DMS 273 treated with DMSO at 0.1 percent for 48 hours (cell line): ENCODE measurements at regions not wholly inside any gene's neighbourhood (a gene's known extent, or its start where the extent isn't known, plus 50 kb on each side); places are given as distances from the start of the nearest gene placed in this dataset.
"Not testable (repeated sequence)": the region's sequence is repeated elsewhere in the genome, so short reads cannot be mapped to it uniquely, and the experiment has no call there.

Experiments
- DNase-seq: peaks from one replicate; lab custom pipeline; 2025; lab: John Stamatoyannopoulos, UW

DNA sequence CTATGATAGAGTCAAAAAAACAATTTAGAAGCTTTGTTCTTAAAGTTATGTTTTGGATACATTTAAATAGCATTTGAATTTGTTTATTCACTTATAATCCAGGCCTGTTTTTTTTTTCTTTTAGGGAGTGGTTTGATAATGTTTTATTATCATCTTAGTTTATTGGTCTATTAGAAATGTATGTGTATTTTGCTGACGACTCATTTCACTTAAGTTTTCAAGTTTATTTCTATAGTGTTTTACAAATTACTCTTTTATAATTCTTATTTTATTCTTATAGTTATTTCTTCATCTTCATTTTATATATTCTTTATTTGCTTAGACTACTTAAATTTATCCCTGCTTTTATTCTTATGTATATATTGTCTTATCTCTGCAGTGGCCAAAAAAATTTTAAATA is 804.5 kb downstream of the NR4A2 start:
- DNase-seq = no peak

GRCh38 chr2:155525199-155525598 is 807.3 kb downstream of the NR4A2 start:
- DNase-seq = peak; percentile 96

GRCh38 chr2:155519529-155520130 is 812.9 kb downstream of the NR4A2 start:
- no peak for DNase-seq

DNA sequence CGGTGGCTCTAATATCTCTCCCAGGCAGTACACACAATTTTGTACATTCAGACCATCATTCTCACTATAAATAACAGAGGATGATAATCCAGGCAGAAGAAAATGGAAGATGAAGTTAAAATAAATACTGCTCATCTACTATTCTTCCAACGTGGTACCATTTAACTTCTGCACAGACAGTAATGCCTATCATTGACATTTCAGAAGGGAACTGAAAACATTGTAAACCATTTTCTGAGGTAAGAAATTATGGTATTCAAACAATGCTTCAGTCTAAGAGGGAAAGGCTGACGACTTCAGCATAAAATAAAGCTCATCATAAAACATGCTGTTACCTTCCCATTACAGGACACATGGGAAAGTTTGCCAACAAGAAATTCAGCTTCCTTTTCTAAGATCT is 814.4 kb downstream of the NR4A2 start:
- no peak for DNase-seq

- no peak for DNase-seq
Measured at GRCh38 chr2:155517362-155517761, 815.2 kb downstream of the NR4A2 start.

DNA sequence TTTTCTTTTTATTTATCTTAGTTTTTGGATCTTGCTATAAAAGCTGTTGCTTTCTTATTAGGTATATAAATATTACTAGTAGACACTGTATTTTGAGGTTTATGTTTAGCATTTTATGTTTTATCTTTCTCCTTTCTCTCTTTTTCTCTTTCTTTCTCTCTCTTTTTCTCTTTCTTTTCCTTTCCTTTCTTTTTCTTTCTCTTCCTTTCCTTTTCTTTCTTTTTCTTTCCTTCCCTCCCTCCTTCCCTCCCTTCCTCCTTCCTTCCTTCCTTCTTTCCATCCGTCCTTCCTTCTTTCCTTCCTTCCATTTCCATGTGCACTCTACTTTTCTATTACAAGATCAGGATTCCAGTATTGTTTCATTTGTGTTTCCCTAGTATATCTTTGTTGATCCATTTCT is 814.8 kb downstream of the KCNJ3 start:
- no peak for DNase-seq

DNA sequence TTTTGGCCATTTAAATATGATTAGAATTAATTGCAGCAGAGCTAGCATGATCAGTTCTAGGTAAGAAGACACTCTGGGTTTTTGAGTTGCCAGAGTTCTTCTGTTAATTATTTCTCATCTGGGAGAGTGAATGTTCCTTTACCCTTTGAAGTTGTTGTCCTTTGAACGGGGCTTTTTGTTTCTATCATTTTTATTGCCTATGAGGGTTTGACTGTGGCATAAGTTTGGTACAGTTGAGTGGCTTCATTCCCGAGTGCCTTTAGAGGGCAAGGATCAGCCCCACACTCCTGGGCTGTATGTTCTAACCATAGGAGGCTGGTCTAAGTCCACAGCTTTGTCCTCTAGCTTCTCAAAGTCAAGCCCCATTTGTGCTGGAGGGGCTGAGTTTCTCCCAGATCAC is 804.3 kb downstream of the KCNJ3 start:
- DNase-seq = no peak

DNA sequence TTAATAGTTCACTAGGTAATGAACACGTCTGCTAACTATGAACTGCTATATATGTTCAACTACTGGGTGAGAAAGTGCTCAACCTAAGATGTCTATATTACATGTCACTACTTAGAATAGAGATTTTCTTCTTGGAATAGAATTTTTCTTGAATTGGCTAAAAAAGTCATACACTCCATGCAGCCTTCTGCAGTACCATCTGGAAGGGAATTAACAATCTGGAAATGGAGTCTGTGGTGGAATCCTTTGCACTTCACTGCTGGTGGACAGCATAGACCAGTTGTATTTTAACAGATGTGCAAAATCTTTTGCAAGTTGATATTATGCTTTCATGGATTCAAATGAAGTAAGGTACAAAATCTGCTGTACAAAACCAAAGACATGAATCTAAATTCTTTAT is 799.6 kb downstream of the KCNJ3 start:
- DNase-seq = peak; percentile 7

- DNase-seq = no peak
Measured at GRCh38 chr2:155494744-155495143, 796.2 kb downstream of the KCNJ3 start.

GRCh38 chr2:155485141-155485842 is 786.8 kb downstream of the KCNJ3 start:
- DNase-seq = peak; percentile 23

- DNase-seq = no peak
Measured at GRCh38 chr2:155481141-155481540, 782.6 kb downstream of the KCNJ3 start.

DNA sequence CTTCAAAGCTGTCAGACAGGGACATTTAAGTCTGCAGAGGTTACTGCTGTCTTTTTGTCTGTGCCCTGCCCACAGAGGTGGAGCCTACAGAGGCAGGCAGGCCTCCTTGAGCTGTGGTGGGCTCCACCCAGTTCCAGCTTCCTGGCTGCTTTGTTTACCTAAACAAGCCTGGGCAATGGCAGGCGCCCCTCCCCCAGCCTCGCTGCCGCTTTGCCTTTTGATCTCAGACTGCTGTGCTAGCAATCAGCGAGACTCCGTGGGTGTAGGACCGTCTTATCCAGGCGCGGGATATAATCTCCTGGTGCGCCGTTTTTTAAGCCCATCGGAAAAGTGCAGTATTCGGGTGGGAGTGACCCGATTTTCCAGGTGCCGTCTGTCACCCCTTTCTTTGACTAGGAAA is 773.5 kb downstream of the KCNJ3 start:
- not testable (repeated sequence) for DNase-seq

GRCh38 chr2:155456222-155456621 is 757.7 kb downstream of the KCNJ3 start:
- DNase-seq = no peak

DNA sequence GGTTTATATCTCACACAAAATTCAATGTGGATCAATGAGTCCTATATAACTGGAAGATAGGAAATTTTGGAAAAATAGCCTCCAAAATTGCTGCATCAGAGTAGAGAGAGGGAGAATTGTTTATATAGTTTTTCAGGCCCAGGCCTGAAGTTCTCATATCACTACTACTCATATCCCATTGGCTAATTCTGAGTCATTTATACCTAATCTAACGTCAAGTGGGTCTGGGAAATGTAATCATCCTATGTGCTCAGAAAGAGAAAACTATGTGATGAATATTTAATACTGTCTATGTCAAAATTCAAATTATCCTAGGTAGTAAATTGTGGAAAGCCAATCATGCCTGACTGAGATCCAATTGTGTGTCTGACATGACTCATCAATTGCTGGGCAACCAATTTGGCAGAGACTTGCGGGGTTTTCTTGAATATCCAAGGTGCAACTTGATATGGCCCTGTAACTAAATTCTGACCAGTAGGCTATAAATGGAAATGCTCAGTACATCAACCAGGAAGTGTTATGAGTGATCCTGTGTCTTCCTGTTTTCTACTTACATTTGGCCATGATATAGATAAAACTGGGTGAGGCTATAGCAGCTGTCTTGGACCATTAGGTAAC is 744.4 kb downstream of the KCNJ3 start:
- DNase-seq = no peak

- DNase-seq = no peak
Measured at GRCh38 chr2:155442088-155442487, 743.6 kb downstream of the KCNJ3 start.

GRCh38 chr2:155431004-155431507 is 732.6 kb downstream of the KCNJ3 start:
- no peak for DNase-seq

DNA sequence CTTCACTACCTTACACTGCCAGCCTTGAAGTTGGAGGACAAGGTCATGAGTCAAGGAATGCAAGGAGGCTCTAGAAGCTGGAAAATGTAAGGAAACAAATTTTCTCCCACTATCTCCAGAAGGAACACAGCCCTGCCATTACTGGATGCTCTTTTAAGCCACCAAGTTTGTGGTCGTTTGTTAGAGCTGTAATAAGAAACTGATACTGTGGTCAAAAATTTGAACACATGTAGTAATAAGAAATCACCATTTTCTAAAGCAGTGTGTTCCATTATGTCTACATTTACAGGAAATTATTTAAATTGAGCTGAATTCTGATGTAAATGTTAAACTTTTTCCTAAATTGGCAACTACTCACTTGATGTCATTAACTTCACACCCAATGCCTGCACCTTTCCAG is 729.0 kb downstream of the KCNJ3 start:
- no peak for DNase-seq

- no peak for DNase-seq
Measured at GRCh38 chr2:155424518-155424917, 726.0 kb downstream of the KCNJ3 start.

DNA sequence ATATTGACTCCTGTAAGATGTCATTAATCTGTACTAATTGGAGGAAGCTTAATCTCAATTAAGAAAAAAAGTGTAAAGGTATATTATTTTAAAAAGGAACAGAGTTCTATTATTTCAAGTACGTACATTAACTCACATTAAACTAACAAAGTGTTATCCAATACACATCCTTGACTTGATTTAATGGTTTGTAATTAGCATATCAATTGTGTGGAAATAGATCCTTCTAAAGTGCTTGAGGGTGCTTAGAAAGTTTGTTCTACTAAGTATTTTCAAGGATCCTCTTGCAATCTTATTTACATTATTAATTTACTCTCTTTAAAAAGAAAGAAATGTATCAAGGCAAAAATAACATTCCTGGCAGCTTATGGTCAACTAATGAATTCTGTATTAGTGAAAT is 720.3 kb downstream of the KCNJ3 start:
- DNase-seq = no peak

DNA sequence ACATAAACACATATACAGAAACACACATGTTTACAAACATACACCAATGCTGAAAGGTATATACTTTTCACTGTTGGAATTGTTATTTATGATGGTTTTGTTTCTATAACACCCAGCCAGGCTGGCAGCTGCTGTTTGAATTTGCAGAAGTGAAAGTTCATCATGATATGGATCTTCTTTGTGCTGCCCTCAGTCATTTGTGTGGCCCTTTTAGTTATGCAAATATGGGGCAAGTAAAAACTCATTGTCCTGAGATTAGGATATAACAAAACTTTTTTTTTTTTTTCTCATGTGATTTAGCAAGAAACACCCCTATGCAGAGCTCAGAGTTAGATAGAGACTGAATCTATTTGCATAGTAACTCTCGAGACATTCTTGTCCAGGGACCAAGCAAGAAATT is 714.1 kb downstream of the KCNJ3 start:
- DNase-seq = no peak

- DNase-seq = no peak
Measured at GRCh38 chr2:155404433-155405002, 706.0 kb downstream of the KCNJ3 start.

DNA sequence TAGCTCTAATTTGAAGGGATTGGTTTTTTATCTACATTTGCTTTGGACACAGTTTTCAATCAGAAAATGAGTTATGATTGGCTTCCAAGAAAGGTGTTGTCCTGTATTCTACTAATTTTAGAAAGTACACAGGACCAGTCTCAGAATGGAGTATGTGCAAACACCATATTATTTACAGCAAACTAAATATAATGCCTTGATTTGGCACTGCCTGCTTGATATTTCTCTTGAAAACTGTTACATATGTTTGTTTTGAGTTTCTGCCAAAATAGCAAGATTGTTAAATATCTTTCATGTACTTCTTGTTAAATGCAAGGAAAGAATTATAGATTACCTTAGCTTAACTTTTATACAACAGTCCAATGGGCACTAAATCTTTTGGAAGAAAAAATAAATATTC is 694.9 kb downstream of the KCNJ3 start:
- no peak for DNase-seq

- DNase-seq = no peak
Measured at GRCh38 chr2:155391613-155392130, 693.2 kb downstream of the KCNJ3 start.
